HCT116 (cell line): ENCODE measurements at regions not wholly inside any gene's neighbourhood (a gene's known extent, or its start where the extent isn't known, plus 50 kb on each side); places are given as distances from the start of the nearest gene placed in this dataset.

Experiments
- CTCF ChIP-seq, 3 experiments: fragments of 200-600 bp in 1 of 3; sonication (generic) in 1 of 3; IDR thresholded peaks in 2 of 3; conservative IDR thresholded peaks in 1 of 3; 2 replicates each; pipeline ENCODE4 v1.5.1; 2012 to 2017; ENCODE audit warnings: low read depth in 2 of 3, low read length in 2 of 3, antibody characterized with exemption in 1 of 3, borderline replicate concordance in 1 of 3, control low read depth in 1 of 3, mild to moderate bottlenecking in 1 of 3, mixed read lengths in 1 of 3, mixed run types in 1 of 3, moderate library complexity in 1 of 3; ENCODE audit not compliant: insufficient read depth in 1 of 3
- EZH2 ChIP-seq: fragments of 200-600 bp; sonication (generic); IDR thresholded peaks from 2 replicates; pipeline ENCODE4 v1.6.1; 2017; ENCODE audit warnings: antibody characterized with exemption, mixed run types
- FOSL1 ChIP-seq: IDR thresholded peaks from 2 replicates; pipeline ENCODE4 v1.6.1; 2012; ENCODE audit warnings: low read depth
- POLR2A ChIP-seq: IDR thresholded peaks from 2 replicates; pipeline ENCODE4 v1.7.0; 2011; ENCODE audit warnings: borderline replicate concordance; ENCODE audit not compliant: insufficient read depth, insufficient read length; ENCODE audit errors: extremely low read depth
- POLR2AphosphoS5 ChIP-seq: IDR thresholded peaks from 2 replicates; pipeline ENCODE4 v1.6.1; 2011; ENCODE audit warnings: mild to moderate bottlenecking, low read depth, low read length, moderate library complexity
- RAD21 ChIP-seq: IDR thresholded peaks from 2 replicates; pipeline ENCODE4 v1.6.1; 2012; ENCODE audit warnings: low read depth, mild to moderate bottlenecking
- SIN3A ChIP-seq: IDR thresholded peaks from 2 replicates; pipeline ENCODE4 v1.6.1; 2012; ENCODE audit warnings: low read depth
- SRF ChIP-seq: IDR thresholded peaks from 2 replicates; pipeline ENCODE4 v1.6.1; 2012; ENCODE audit warnings: low read depth
- YY1 ChIP-seq: IDR thresholded peaks from 2 replicates; pipeline ENCODE4 v1.6.1; 2011; ENCODE audit warnings: low read length, low read depth, moderate library complexity, mild to moderate bottlenecking; ENCODE audit not compliant: insufficient replicate concordance; ENCODE audit errors: extremely low read depth
- ZNF274 ChIP-seq: fragments of 200-500 bp; sonication (Bioruptor generic); IDR thresholded peaks from 2 replicates; pipeline ENCODE4 v1.6.1; 2014; ENCODE audit warnings: mild to moderate bottlenecking, low read depth, low read length, inconsistent platforms

GRCh38 chr12:127482950-127483349 is 784.0 kb upstream of the TMEM132C start:
- TF ChIP-seq POLR2AphosphoS5 = no peak
- TF ChIP-seq EZH2 = no peak
- TF ChIP-seq CTCF (IDR thresholded peaks at IDR 0.05 in 2 of 3, conservative IDR thresholded peaks at IDR 0.05 in 1 of 3; ENCODE audit: borderline replicate concordance in 1 of 3, insufficient read depth in 1 of 3, low read depth in 2 of 3, low read length in 2 of 3) = no peak
- TF ChIP-seq SIN3A = no peak
- TF ChIP-seq FOSL1 = no peak
- no peak for TF ChIP-seq ZNF274
- TF ChIP-seq YY1 = no peak
- no peak for TF ChIP-seq POLR2A
- TF ChIP-seq SRF = no peak
- no peak for TF ChIP-seq RAD21
